ENCODE measurements at regions not wholly inside any gene's neighbourhood (a gene's known extent, or its start where the extent isn't known, plus 50 kb on each side); places are given as distances from the start of the nearest gene placed in this dataset.

DNA sequence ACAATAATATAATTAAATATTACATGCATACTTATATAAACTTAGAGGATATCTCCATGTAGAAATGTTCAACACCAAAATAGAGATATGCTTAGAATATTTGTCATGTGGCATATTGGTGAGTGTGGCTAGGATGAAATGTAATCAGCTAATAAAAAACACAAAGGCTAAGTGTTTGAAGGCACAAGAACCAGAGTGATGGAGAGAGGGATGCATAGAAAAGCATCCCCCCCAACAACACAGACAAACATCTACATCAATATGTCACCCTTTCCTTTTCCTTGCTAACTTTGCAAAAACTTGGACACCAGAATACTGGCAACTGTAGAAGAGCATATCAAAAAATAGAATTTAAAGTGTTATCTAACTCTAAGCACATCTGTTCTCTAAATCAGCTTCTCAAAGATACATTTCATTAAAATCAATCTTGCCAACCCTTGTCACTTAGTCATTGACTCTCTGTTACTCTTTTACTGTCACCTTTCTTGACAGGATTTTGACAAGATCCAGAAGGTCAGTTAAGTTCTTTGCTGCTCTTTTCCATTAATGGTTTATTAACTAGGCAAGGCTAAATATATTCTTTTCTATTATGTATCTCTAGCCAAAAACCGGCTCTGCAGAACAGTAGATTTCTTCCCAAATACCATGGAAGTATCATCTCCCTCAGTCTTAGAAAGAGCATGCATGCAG is 695.9 kb downstream of the OTOL1 start:
- no peak overlapping the region for H3K9ac ChIP-seq (ENCODE audit: insufficient read depth in 1 of 2, low read depth in 2 of 2, low read length in 2 of 2)
- H3K4me3 ChIP-seq, result no peak overlapping the region
- ChIA-PET POLR2A (no interaction called here), CTCF (ENCODE audit: low intra/inter-chr PET ratio) (no interaction called here)
- FAIRE-seq, result no peak
- no peaks in the 10 kb centered on the region for H3K36me3 ChIP-seq (ENCODE audit: control insufficient read depth, insufficient read depth, low read length)
- H3K79me2 ChIP-seq (ENCODE audit: control insufficient read depth, insufficient read depth, low read length), result no peaks in the 10 kb centered on the region
- H3K27ac ChIP-seq (ENCODE audit: extremely low read depth, low read depth, low read length), result no peak overlapping the region
- H3K27me3 ChIP-seq (ENCODE audit: control insufficient read depth in 2 of 2, insufficient read depth in 2 of 2, low read length in 2 of 2), result no peaks in the 10 kb centered on the region
- no peak for DNase-seq (ENCODE audit: extremely low read depth in 1 of 4, low spot score in 3 of 4)
- H3K9me1 ChIP-seq (ENCODE audit: control insufficient read depth, insufficient read depth, low read length), result no peaks in the 10 kb centered on the region
- WGBS (ENCODE audit: insufficient coverage, low coverage, missing lambda C conversion rate), result 0% methylated on average over 1 of the region's 1 CpG
- no peak for ATAC-seq
- no peak overlapping the region for H2AFZ ChIP-seq (ENCODE audit: low read depth, low read length)
- H4K20me1 ChIP-seq (replicated peaks; ENCODE audit: control insufficient read depth, insufficient read depth, low read length), result no peaks in the 10 kb centered on the region
- H3K4me2 ChIP-seq (ENCODE audit: insufficient read depth, low read length), result no peak overlapping the region
- intact Hi-C loops (cut with micrococcal nuclease), result no loop called here
- no TSS peak for BruUV-seq (replicated peaks)
- in situ Hi-C loops (cut with MboI), result no loop called here
- no peaks in the 10 kb centered on the region; the same call in 1 of the 2 replicates for H3K9me3 ChIP-seq (replicated peaks; ENCODE audit: control insufficient read depth, insufficient read depth, low read depth, low read length)
- H3K4me1 ChIP-seq (replicated peaks in 1 of 2; ENCODE audit: control insufficient read depth in 2 of 2, insufficient read depth in 2 of 2, low read length in 2 of 2), result no peaks in the 10 kb centered on the region
- no peak for TF ChIP-seq THRAP3 (IDR thresholded peaks at IDR 0.05; ENCODE audit: borderline replicate concordance)
- TF ChIP-seq MEF2D (tag; conservative IDR thresholded peaks at IDR 0.05; ENCODE audit: low read depth), result no peak
- no peak for TF ChIP-seq ZNF146 (CRISPR knock-in tag; IDR thresholded peaks at IDR 0.05; ENCODE audit: unreplicated experiment)
- TF ChIP-seq ELF4 (CRISPR knock-in tag; IDR thresholded peaks at IDR 0.05), result no peak
- no peak for TF ChIP-seq MTF1 (CRISPR knock-in tag; IDR thresholded peaks at IDR 0.05; ENCODE audit: borderline replicate concordance)
- no peak for TF ChIP-seq KLF1 (tag; IDR thresholded peaks at IDR 0.05)
- TF ChIP-seq GABPB2 (CRISPR knock-in tag; conservative IDR thresholded peaks at IDR 0.05), result no peak
- TF ChIP-seq ZNF639 (CRISPR knock-in tag; conservative IDR thresholded peaks at IDR 0.05 in 1 of 2, IDR thresholded peaks at IDR 0.05 in 1 of 2), result no peak
- no peak for TF ChIP-seq BRD9 (IDR thresholded peaks at IDR 0.05; ENCODE audit: low read depth, partially characterized antibody)
- TF ChIP-seq HDAC3 (IDR thresholded peaks at IDR 0.05; ENCODE audit: borderline replicate concordance, partially characterized antibody), result no peak
- no peak for TF ChIP-seq ZBTB9 (CRISPR knock-in tag; IDR thresholded peaks at IDR 0.05)
- TF ChIP-seq RAD51 (IDR thresholded peaks at IDR 0.05; ENCODE audit: borderline replicate concordance, low read depth), result no peak
- TF ChIP-seq, protein P1, sequence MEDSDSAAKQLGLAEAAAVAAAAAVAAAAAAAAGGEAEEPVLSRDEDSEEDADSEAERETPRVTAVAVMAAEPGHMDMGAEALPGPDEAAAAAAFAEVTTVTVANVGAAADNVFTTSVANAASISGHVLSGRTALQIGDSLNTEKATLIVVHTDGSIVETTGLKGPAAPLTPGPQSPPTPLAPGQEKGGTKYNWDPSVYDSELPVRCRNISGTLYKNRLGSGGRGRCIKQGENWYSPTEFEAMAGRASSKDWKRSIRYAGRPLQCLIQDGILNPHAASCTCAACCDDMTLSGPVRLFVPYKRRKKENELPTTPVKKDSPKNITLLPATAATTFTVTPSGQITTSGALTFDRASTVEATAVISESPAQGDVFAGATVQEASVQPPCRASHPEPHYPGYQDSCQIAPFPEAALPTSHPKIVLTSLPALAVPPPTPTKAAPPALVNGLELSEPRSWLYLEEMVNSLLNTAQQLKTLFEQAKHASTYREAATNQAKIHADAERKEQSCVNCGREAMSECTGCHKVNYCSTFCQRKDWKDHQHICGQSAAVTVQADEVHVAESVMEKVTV (CRISPR knock-in tag; IDR thresholded peaks at IDR 0.05), result no peak
- no peak for TF ChIP-seq SETDB1 (IDR thresholded peaks at IDR 0.05; ENCODE audit: low read length)
- TF ChIP-seq, protein P2, sequence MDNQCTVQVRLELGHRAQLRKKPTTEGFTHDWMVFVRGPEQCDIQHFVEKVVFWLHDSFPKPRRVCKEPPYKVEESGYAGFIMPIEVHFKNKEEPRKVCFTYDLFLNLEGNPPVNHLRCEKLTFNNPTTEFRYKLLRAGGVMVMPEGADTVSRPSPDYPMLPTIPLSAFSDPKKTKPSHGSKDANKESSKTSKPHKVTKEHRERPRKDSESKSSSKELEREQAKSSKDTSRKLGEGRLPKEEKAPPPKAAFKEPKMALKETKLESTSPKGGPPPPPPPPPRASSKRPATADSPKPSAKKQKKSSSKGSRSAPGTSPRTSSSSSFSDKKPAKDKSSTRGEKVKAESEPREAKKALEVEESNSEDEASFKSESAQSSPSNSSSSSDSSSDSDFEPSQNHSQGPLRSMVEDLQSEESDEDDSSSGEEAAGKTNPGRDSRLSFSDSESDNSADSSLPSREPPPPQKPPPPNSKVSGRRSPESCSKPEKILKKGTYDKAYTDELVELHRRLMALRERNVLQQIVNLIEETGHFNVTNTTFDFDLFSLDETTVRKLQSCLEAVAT (IDR thresholded peaks at IDR 0.05), result no peak
- TF ChIP-seq ETV6 (IDR thresholded peaks at IDR 0.05; ENCODE audit: borderline replicate concordance in 1 of 2, low read depth in 2 of 2, low read length in 1 of 2), result no peak
- no peak for TF ChIP-seq ETV6 (CRISPR knock-in tag; IDR thresholded peaks at IDR 0.05; ENCODE audit: borderline replicate concordance)
